ENCODE measurements at regions not wholly inside any gene's neighbourhood (a gene's known extent, or its start where the extent isn't known, plus 50 kb on each side); places are given as distances from the start of the nearest gene placed in this dataset.

DNA sequence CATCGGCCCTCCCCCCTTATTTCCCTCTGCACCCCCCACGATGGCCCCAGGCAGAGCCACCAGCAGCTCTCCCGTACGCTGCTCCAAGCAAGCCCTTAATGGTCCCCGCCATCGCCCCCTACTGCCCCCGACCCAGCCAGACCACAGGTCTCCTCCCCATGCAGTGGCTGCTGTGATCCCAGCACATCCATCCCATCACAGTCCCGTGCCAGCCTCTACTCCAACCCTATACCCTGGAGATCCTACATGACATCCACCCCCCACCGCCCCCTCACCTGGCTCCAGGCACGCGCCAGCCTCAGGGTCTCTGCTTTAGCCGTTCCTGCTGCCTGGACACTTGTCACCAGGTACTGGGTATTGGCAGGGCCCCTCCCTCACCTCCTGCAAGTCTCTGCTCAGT, 85.8 kb upstream of the RTL6 start:
- Histone ChIP-seq H3K4me1 (ENCODE audit: control insufficient read depth in 4 of 4, insufficient read depth in 4 of 4, low read length in 3 of 4) (no peaks in the 10 kb centered on the region), H3K27me3 (ENCODE audit: control insufficient read depth in 4 of 4, insufficient read depth in 4 of 4, low read length in 3 of 4) (peaks cover 0 to 7% (median 1%) of the 10 kb centered on the region in 4 donors), H3K27ac (ENCODE audit: low read depth in 1 of 2, low read length in 2 of 2) (no peak overlapping the region), H3K9me3 (ENCODE audit: control insufficient read depth in 4 of 4, low read length in 3 of 4) (no peaks in the 10 kb centered on the region), H3K36me3 (ENCODE audit: control insufficient read depth in 4 of 4, insufficient read depth in 3 of 4, low read depth in 1 of 4, low read length in 3 of 4) (no peaks in the 10 kb centered on the region), H3K4me3 (ENCODE audit: low read depth in 1 of 3, low read length in 3 of 3) (no peak overlapping the region), H3K9ac (ENCODE audit: low read depth in 1 of 2, low read length in 2 of 2) (no peak overlapping the region)
- TF ChIP-seq FOXA1 (IDR thresholded peaks at IDR 0.05) (no peak), EGR1 (IDR thresholded peaks at IDR 0.05; ENCODE audit: low read depth in 2 of 2) (no peak), JUND (IDR thresholded peaks at IDR 0.05) (no peak), RAD21 (IDR thresholded peaks at IDR 0.05) (no peak), GABPA (IDR thresholded peaks at IDR 0.05 in 1 of 2, conservative IDR thresholded peaks at IDR 0.05 in 1 of 2) (no peak), NR2F2 (IDR thresholded peaks at IDR 0.05) (no peak), HNF4G (IDR thresholded peaks at IDR 0.05) (no peak), YY1 (IDR thresholded peaks at IDR 0.05) (no peak), SP1 (IDR thresholded peaks at IDR 0.05) (no peak), HNF4A (conservative IDR thresholded peaks at IDR 0.05) (no peak), RXRA (IDR thresholded peaks at IDR 0.05) (no peak)
- TF ChIP-seq, protein P1, sequence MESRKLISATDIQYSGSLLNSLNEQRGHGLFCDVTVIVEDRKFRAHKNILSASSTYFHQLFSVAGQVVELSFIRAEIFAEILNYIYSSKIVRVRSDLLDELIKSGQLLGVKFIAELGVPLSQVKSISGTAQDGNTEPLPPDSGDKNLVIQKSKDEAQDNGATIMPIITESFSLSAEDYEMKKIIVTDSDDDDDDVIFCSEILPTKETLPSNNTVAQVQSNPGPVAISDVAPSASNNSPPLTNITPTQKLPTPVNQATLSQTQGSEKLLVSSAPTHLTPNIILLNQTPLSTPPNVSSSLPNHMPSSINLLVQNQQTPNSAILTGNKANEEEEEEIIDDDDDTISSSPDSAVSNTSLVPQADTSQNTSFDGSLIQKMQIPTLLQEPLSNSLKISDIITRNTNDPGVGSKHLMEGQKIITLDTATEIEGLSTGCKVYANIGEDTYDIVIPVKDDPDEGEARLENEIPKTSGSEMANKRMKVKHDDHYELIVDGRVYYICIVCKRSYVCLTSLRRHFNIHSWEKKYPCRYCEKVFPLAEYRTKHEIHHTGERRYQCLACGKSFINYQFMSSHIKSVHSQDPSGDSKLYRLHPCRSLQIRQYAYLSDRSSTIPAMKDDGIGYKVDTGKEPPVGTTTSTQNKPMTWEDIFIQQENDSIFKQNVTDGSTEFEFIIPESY (IDR thresholded peaks at IDR 0.05), result no peak
- TF ChIP-seq, protein P2, sequence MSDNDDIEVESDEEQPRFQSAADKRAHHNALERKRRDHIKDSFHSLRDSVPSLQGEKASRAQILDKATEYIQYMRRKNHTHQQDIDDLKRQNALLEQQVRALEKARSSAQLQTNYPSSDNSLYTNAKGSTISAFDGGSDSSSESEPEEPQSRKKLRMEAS (IDR thresholded peaks at IDR 0.05), result no peak
- TF ChIP-seq, protein P3, sequence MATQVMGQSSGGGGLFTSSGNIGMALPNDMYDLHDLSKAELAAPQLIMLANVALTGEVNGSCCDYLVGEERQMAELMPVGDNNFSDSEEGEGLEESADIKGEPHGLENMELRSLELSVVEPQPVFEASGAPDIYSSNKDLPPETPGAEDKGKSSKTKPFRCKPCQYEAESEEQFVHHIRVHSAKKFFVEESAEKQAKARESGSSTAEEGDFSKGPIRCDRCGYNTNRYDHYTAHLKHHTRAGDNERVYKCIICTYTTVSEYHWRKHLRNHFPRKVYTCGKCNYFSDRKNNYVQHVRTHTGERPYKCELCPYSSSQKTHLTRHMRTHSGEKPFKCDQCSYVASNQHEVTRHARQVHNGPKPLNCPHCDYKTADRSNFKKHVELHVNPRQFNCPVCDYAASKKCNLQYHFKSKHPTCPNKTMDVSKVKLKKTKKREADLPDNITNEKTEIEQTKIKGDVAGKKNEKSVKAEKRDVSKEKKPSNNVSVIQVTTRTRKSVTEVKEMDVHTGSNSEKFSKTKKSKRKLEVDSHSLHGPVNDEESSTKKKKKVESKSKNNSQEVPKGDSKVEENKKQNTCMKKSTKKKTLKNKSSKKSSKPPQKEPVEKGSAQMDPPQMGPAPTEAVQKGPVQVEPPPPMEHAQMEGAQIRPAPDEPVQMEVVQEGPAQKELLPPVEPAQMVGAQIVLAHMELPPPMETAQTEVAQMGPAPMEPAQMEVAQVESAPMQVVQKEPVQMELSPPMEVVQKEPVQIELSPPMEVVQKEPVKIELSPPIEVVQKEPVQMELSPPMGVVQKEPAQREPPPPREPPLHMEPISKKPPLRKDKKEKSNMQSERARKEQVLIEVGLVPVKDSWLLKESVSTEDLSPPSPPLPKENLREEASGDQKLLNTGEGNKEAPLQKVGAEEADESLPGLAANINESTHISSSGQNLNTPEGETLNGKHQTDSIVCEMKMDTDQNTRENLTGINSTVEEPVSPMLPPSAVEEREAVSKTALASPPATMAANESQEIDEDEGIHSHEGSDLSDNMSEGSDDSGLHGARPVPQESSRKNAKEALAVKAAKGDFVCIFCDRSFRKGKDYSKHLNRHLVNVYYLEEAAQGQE (IDR thresholded peaks at IDR 0.05), result no peak
- TF ChIP-seq, protein P4, sequence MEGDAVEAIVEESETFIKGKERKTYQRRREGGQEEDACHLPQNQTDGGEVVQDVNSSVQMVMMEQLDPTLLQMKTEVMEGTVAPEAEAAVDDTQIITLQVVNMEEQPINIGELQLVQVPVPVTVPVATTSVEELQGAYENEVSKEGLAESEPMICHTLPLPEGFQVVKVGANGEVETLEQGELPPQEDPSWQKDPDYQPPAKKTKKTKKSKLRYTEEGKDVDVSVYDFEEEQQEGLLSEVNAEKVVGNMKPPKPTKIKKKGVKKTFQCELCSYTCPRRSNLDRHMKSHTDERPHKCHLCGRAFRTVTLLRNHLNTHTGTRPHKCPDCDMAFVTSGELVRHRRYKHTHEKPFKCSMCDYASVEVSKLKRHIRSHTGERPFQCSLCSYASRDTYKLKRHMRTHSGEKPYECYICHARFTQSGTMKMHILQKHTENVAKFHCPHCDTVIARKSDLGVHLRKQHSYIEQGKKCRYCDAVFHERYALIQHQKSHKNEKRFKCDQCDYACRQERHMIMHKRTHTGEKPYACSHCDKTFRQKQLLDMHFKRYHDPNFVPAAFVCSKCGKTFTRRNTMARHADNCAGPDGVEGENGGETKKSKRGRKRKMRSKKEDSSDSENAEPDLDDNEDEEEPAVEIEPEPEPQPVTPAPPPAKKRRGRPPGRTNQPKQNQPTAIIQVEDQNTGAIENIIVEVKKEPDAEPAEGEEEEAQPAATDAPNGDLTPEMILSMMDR (IDR thresholded peaks at IDR 0.05; ENCODE audit: low read depth, low read length, missing input control), result no peak
- TF ChIP-seq, protein P5, sequence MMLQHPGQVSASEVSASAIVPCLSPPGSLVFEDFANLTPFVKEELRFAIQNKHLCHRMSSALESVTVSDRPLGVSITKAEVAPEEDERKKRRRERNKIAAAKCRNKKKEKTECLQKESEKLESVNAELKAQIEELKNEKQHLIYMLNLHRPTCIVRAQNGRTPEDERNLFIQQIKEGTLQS (IDR thresholded peaks at IDR 0.05), result no peak
- 58% methylated on average over 12 of the region's 12 CpGs for WGBS
- DNase-seq (ENCODE audit: low spot score), result no peak

Measured in liver (tissue), 8 donors.